GM06990 (cell line): ENCODE measurements at regions not wholly inside any gene's neighbourhood (a gene's known extent, or its start where the extent isn't known, plus 50 kb on each side); places are given as distances from the start of the nearest gene placed in this dataset.

Experiments
- DNase-seq: peaks from one replicate; pipeline ENCODE4 v3.0.0-alpha.2; 2011; ENCODE audit not compliant: insufficient read length; ENCODE audit errors: extremely low read depth
- H3K27me3 ChIP-seq: replicated peaks from 2 replicates; pipeline ENCODE4 v1.6.0; 2011; ENCODE audit warnings: low read length; ENCODE audit not compliant: control insufficient read depth, insufficient read depth
- H3K36me3 ChIP-seq: 2 replicates; pipeline ENCODE4 v1.5.1; 2011; ENCODE audit warnings: low read length; ENCODE audit not compliant: control insufficient read depth, insufficient read depth
- H3K4me3 ChIP-seq: replicated peaks from 2 replicates; pipeline ENCODE4 v1.5.1; 2011; ENCODE audit warnings: low read depth, mild to moderate bottlenecking, control low read depth, low read length
- CTCF ChIP-seq: IDR thresholded peaks from 2 replicates; pipeline ENCODE4 v1.5.1; 2011; ENCODE audit warnings: low read length, control low read depth, mild to moderate bottlenecking, inconsistent platforms; ENCODE audit not compliant: insufficient read depth, poor library complexity, severe bottlenecking

- no peaks in the 10 kb centered on the region; the same call in 1 of the 2 replicates for H3K27me3 ChIP-seq
- no peak overlapping the region for H3K4me3 ChIP-seq
- DNase-seq: no peak
- TF ChIP-seq CTCF: no peak
- no peaks in the 10 kb centered on the region for H3K36me3 ChIP-seq
These were observed 147.2 kb downstream of the C9orf50 start for GRCh38 chr9:129473523-129474244.

- no peaks in the 10 kb centered on the region for H3K36me3 ChIP-seq
- H3K27me3 ChIP-seq: no peaks in the 10 kb centered on the region; the same call in 1 of the 2 replicates
- no peak for DNase-seq
- H3K4me3 ChIP-seq: no peak overlapping the region
- TF ChIP-seq CTCF: no peak
These were observed 148.2 kb downstream of the C9orf50 start for GRCh38 chr9:129472651-129473102.

- no peaks in the 10 kb centered on the region for H3K36me3 ChIP-seq
- no peak for TF ChIP-seq CTCF
- no peak for DNase-seq
- no peaks in the 10 kb centered on the region; the same call in 1 of the 2 replicates for H3K27me3 ChIP-seq
- no peak overlapping the region for H3K4me3 ChIP-seq
These were observed 149.5 kb downstream of the C9orf50 start for GRCh38 chr9:129471201-129472019.

- DNase-seq: no peak
These were observed 150.9 kb downstream of the C9orf50 start for GRCh38 chr9:129469988-129470316.

More at GRCh38 chr9:129469988-129470316, 150.9 kb downstream of the C9orf50 start:
- Histone ChIP-seq H3K4me3 (no peak overlapping the region), H3K36me3 (no peaks in the 10 kb centered on the region), H3K27me3 (peaks cover 1% of the 10 kb centered on the region; the same call in 1 of the 2 replicates)
- TF ChIP-seq CTCF: no peak
